Endodermal cell (in vitro differentiated cells): ENCODE measurements at regions not wholly inside any gene's neighbourhood (a gene's known extent, or its start where the extent isn't known, plus 50 kb on each side); places are given as distances from the start of the nearest gene placed in this dataset.

Experiments used
- DNase-seq: peaks from one replicate; pipeline ENCODE4 v3.0.0-alpha.2; 2017
- H3K27ac ChIP-seq: 2 replicates; pipeline ENCODE4 v1.5.1; 2013; ENCODE audit warnings: mild to moderate bottlenecking, low read depth, low read length, moderate library complexity
- H3K27me3 ChIP-seq: 2 replicates; pipeline ENCODE4 v1.6.1; 2013; ENCODE audit warnings: mild to moderate bottlenecking, low read length, moderate library complexity; ENCODE audit not compliant: insufficient read depth, control insufficient read depth, poor library complexity, severe bottlenecking
- H3K36me3 ChIP-seq: 2 replicates; pipeline ENCODE4 v1.7.0; 2013; ENCODE audit warnings: mild to moderate bottlenecking, low read length, moderate library complexity; ENCODE audit not compliant: control insufficient read depth, insufficient read depth
- H3K4me1 ChIP-seq: one replicate; pipeline ENCODE4 v1.7.0; 2013; ENCODE audit warnings: low read length; ENCODE audit not compliant: control insufficient read depth, insufficient read depth
- H3K4me3 ChIP-seq: 2 replicates; pipeline ENCODE4 v1.5.1; 2013; ENCODE audit warnings: mild to moderate bottlenecking, low read length, moderate library complexity
- H3K9ac ChIP-seq: 2 replicates; pipeline ENCODE4 v1.6.1; 2013; ENCODE audit warnings: mild to moderate bottlenecking, low read length, moderate library complexity; ENCODE audit not compliant: poor library complexity, severe bottlenecking; ENCODE audit errors: extremely low read depth
- H3K9me3 ChIP-seq: 2 replicates; pipeline ENCODE4 v1.6.1; 2013; ENCODE audit warnings: mild to moderate bottlenecking, low read length, moderate library complexity; ENCODE audit not compliant: control insufficient read depth
- H3K27ac Mint-ChIP-seq: 2 replicates; pipeline ENCODE4 v1.8.0; 2020; ENCODE audit warnings: mixed read lengths
- H3K27me3 Mint-ChIP-seq: 2 replicates; pipeline ENCODE4 v1.8.0; 2021; ENCODE audit warnings: mild to moderate bottlenecking, mixed read lengths; ENCODE audit not compliant: insufficient read depth
- H3K36me3 Mint-ChIP-seq: 2 replicates; pipeline ENCODE4 v1.8.0; 2020; ENCODE audit warnings: low read depth, mixed read lengths
- H3K4me1 Mint-ChIP-seq: 2 replicates; pipeline ENCODE4 v1.8.0; 2020; ENCODE audit warnings: mixed read lengths
- H3K4me3 Mint-ChIP-seq: 2 replicates; pipeline ENCODE4 v1.8.0; 2020; ENCODE audit warnings: mild to moderate bottlenecking, moderate library complexity, mixed read lengths
- H3K9me3 Mint-ChIP-seq: 2 replicates; pipeline ENCODE4 v1.8.0; 2020; ENCODE audit warnings: mild to moderate bottlenecking, mixed read lengths
- CTCF ChIP-seq: fragments of 200-600 bp; sonication (generic); conservative IDR thresholded peaks from 2 replicates; pipeline ENCODE4 v1.5.0; 2021; ENCODE audit warnings: antibody characterized with exemption, mild to moderate bottlenecking
- WGBS, 2 experiments: methylation state at CpG; one replicate each; pipeline versions ENCODE4 v1.1.5 to v1.1.7; 2013; ENCODE audit warnings: missing lambda C conversion rate in 2 of 2, mixed read lengths in 1 of 2; ENCODE audit not compliant: insufficient coverage in 1 of 2, insufficient read length in 1 of 2; 5-methylcytosine and 5-hydroxymethylcytosine counted together

GRCh38 chr10:2974503-2975207 is 92.7 kb upstream of the PFKP start:
- no peak overlapping the region for H3K27ac Mint-ChIP-seq
- Histone ChIP-seq H3K36me3 (no peaks in the 10 kb centered on the region), H3K4me1 (no peaks in the 10 kb centered on the region), H3K27me3 (no peaks in the 10 kb centered on the region), H3K9me3 (no peaks in the 10 kb centered on the region), H3K9ac (no peak overlapping the region), H3K27ac (no peak overlapping the region), H3K4me3 (no peak overlapping the region)
- H3K4me1 Mint-ChIP-seq: peaks cover 2% of the 10 kb centered on the region
- no peaks in the 10 kb centered on the region for H3K27me3 Mint-ChIP-seq
- no peak overlapping the region for H3K4me3 Mint-ChIP-seq
- no peak for TF ChIP-seq CTCF
- WGBS, 2 experiments: 95 to 98% methylated on average over 10 to 12 of the region's 12 CpGs
- H3K36me3 Mint-ChIP-seq: no peaks in the 10 kb centered on the region
- no peaks in the 10 kb centered on the region for H3K9me3 Mint-ChIP-seq
- DNase-seq: no peak

DNA sequence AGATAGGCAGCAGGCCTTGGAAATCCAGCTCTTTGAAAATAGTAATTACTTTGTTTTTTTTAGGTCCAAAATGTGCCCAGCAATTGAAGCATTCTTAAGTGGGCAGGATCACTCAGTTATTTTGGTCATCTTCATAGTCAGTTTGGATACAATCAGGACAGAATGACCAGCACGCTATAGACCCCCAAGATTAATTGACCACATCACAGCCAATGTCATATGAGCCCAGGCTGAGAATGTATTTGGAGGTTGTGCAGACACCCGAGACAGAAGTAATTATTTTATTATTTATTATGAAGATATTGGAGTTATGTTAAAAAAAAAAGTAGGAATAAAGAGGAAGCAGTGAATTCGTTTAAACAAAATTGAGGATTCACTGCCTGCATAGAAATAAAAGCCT is 93.3 kb upstream of the PFKP start:
- Mint-ChIP-seq H3K4me1 (peaks cover 2% of the 10 kb centered on the region), H3K36me3 (no peaks in the 10 kb centered on the region), H3K27ac (no peak overlapping the region), H3K27me3 (no peaks in the 10 kb centered on the region), H3K4me3 (no peak overlapping the region), H3K9me3 (no peaks in the 10 kb centered on the region)
- no peak overlapping the region for H3K27ac ChIP-seq
- H3K36me3 ChIP-seq: no peaks in the 10 kb centered on the region
- no peaks in the 10 kb centered on the region for H3K9me3 ChIP-seq
- H3K9ac ChIP-seq: no peak overlapping the region
- WGBS, 2 experiments: 94% methylated on average over 3 of the region's 3 CpGs; no CpG with 5 or more reads in 1 of the 2 experiments
- no peak for TF ChIP-seq CTCF
- no peak overlapping the region for H3K4me3 ChIP-seq
- no peaks in the 10 kb centered on the region for H3K27me3 ChIP-seq
- no peak for DNase-seq
- no peaks in the 10 kb centered on the region for H3K4me1 ChIP-seq

DNA sequence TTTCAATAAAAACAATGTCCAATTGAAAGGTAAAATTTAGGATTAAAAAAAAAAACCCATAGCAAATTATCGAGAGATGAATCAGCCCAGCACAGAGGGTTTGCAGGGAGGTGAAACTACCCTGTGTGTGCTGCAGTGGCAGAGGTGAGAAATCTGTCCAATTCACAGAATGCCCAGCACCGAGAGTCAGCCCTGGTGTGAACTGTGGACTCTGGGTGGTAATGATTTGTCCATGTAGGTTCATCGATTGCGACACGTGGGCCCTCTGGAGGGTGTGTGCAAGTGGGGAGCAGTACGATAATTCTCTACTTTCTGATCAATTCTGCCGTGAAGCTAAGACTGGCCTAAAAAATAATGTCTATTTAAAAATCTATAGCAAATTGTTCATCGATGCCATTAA is 94.5 kb upstream of the PFKP start:
- Mint-ChIP-seq H3K4me3 (no peak overlapping the region), H3K36me3 (no peaks in the 10 kb centered on the region), H3K9me3 (no peaks in the 10 kb centered on the region), H3K27me3 (no peaks in the 10 kb centered on the region), H3K4me1 (peaks cover 2% of the 10 kb centered on the region), H3K27ac (peak overlapping the region; percentile 19)
- Histone ChIP-seq H3K4me3 (no peak overlapping the region), H3K4me1 (no peaks in the 10 kb centered on the region), H3K9ac (no peak overlapping the region), H3K36me3 (no peaks in the 10 kb centered on the region), H3K9me3 (no peaks in the 10 kb centered on the region), H3K27me3 (no peaks in the 10 kb centered on the region), H3K27ac (no peak overlapping the region)
- no peak for DNase-seq
- WGBS, 2 experiments: 92 to 94% methylated on average over 8 of the region's 8 CpGs
- no peak for TF ChIP-seq CTCF
